Suprapubic skin (tissue), 4 donors: ENCODE measurements at regions not wholly inside any gene's neighbourhood (a gene's known extent, or its start where the extent isn't known, plus 50 kb on each side); places are given as distances from the start of the nearest gene placed in this dataset.
A peak's percentile ranks its signal among the peaks of the same experiment; 100 is the strongest.

Experiments used
- DNase-seq, 2 donors: peaks; one replicate each; pipeline ENCODE4 v3.0.0-alpha.2; 2019; ENCODE audit warnings: low spot score in 2 of 2
- H3K27ac ChIP-seq: fragments of 200-600 bp; sonication (generic); one replicate; pipeline ENCODE4 v1.5.1; 2019
- H3K27me3 ChIP-seq: fragments of 200-600 bp; sonication (generic); one replicate; pipeline ENCODE4 v1.5.1; 2019
- H3K36me3 ChIP-seq: fragments of 200-600 bp; sonication (generic); one replicate; pipeline ENCODE4 v1.5.1; 2019
- H3K4me1 ChIP-seq: fragments of 200-600 bp; sonication (generic); one replicate; pipeline ENCODE4 v1.5.1; 2019
- H3K4me3 ChIP-seq: fragments of 200-600 bp; sonication (generic); one replicate; pipeline ENCODE4 v1.5.1; 2019; ENCODE audit warnings: mild to moderate bottlenecking
- H3K9me3 ChIP-seq: fragments of 200-600 bp; sonication (generic); one replicate; pipeline ENCODE4 v1.5.1; 2019
- CTCF ChIP-seq, 2 donors: fragments of 200-600 bp in 1 of 2; fragments of 450-650 bp in 1 of 2; sonication (generic) in 1 of 2; IDR thresholded peaks; one replicate each; pipeline ENCODE4 v1.5.1; 2016 to 2019; ENCODE audit warnings: antibody characterized with exemption in 2 of 2, mild to moderate bottlenecking in 1 of 2, moderate library complexity in 1 of 2
- EP300 ChIP-seq: sonication (generic); formaldehyde crosslinking; IDR thresholded peaks from one replicate; pipeline ENCODE4 v1.6.1; 2017; ENCODE audit warnings: antibody characterized with exemption
- POLR2A ChIP-seq, 2 donors: fragments of 450-650 bp; IDR thresholded peaks; one replicate each; pipeline ENCODE4 v1.6.1; 2017; ENCODE audit warnings: antibody characterized with exemption in 2 of 2, mild to moderate bottlenecking in 2 of 2, moderate library complexity in 2 of 2
- POLR2AphosphoS5 ChIP-seq, 3 donors: sonication (generic); formaldehyde crosslinking; IDR thresholded peaks; one replicate each; pipeline ENCODE4 v1.6.1; 2017; ENCODE audit warnings: antibody characterized with exemption in 3 of 3
- WGBS: methylation state at CpG from one replicate; pipeline ENCODE4 v1.1.5; 2018; 5-methylcytosine and 5-hydroxymethylcytosine counted together

DNA sequence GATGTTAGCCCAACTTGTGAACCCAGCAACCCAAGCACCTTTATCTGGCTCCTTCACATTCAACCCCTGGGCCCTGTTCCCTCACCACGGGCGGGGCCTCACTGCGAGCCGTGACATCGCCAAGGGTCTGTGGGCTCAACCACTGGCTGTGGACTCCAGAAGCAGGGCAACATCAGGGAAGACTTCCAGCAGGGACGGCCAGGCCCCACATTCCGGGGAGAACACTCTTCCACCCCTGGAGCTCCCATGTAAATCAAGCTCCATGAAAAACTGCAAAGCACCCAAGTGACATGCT is 175.3 kb downstream of the ERCC6L2 start:
- no peaks in the 10 kb centered on the region for H3K27me3 ChIP-seq
- no peak for DNase-seq
- H3K36me3 ChIP-seq: no peaks in the 10 kb centered on the region
- H3K27ac ChIP-seq: no peak overlapping the region
- no peaks in the 10 kb centered on the region for H3K9me3 ChIP-seq
- H3K4me3 ChIP-seq: no peak overlapping the region
- whole genome bisulfite sequencing: 96% methylated on average over 7 of the region's 7 CpGs
- TF ChIP-seq POLR2A (IDR thresholded peaks at IDR 0.05) (no peak), POLR2AphosphoS5 (IDR thresholded peaks at IDR 0.05) (no peak), CTCF (IDR thresholded peaks at IDR 0.05) (no peak), EP300 (no peak)
- peaks cover 18% of the 10 kb centered on the region for H3K4me1 ChIP-seq

GRCh38 chr9:96050048-96050860 is 174.8 kb downstream of the ERCC6L2 start:
- Histone ChIP-seq H3K4me1 (peaks cover 18% of the 10 kb centered on the region), H3K27ac (no peak overlapping the region), H3K36me3 (no peaks in the 10 kb centered on the region), H3K4me3 (no peak overlapping the region), H3K9me3 (no peaks in the 10 kb centered on the region), H3K27me3 (no peaks in the 10 kb centered on the region)
- DNase-seq: no peak
- 87% methylated on average over 29 of the region's 30 CpGs for WGBS
- TF ChIP-seq CTCF (IDR thresholded peaks at IDR 0.05) (no peak), POLR2AphosphoS5 (IDR thresholded peaks at IDR 0.05) (no peak), POLR2A (IDR thresholded peaks at IDR 0.05) (no peak), EP300 (no peak)

DNA sequence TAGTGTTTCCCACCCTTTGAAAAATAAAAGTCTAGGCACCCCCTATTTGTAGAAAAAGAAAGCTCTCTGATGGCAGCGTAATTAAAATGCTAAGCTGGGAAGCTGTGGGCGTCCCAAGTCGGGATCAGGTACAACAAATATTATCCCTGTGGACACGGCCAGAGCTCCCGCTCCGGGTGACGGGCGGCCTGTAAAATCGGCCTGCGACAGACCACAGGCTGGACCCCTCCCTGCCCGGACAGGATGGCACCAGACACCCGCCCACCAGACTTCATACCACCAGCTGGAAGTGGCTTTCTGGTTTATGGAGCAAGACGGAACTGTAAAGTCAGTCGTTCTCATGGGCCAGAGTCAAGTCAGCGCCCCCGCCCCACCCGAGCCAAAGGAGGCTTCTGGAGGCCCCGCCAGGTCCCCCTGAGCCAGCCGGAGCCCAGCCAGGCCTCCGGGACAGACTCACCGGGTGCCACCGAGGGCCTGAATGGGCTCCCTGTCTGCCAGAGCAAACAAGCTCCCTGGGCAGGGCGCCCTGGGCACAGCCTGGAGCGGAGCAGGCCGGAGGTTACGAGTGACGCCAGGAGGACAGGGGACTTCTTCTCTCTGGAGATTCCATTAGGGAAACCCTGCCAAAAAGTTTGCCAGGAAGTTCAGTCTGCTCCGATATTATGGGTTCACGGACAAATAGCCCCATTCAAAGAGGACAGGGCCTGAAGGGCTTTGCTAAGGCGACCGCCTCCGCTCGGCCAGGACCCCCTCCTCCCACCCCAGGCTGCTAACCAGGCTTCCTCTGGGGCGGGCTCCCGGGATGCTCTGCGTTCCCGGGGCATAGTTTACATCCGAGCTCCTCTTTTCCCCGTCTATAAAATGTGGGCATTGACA is 173.7 kb downstream of the ERCC6L2 start:
- 75% methylated on average over 22 of the region's 39 CpGs for WGBS
- Histone ChIP-seq H3K27ac (peak overlapping the region; percentile 31), H3K9me3 (no peaks in the 10 kb centered on the region), H3K4me1 (peaks cover 18% of the 10 kb centered on the region), H3K4me3 (peak overlapping the region; percentile 1), H3K36me3 (no peaks in the 10 kb centered on the region), H3K27me3 (no peaks in the 10 kb centered on the region)
- TF ChIP-seq CTCF (IDR thresholded peaks at IDR 0.05) (no peak), POLR2AphosphoS5 (IDR thresholded peaks at IDR 0.05) (no peak), POLR2A (IDR thresholded peaks at IDR 0.05) (no peak), EP300 (no peak)
- DNase-seq: no peak

DNA sequence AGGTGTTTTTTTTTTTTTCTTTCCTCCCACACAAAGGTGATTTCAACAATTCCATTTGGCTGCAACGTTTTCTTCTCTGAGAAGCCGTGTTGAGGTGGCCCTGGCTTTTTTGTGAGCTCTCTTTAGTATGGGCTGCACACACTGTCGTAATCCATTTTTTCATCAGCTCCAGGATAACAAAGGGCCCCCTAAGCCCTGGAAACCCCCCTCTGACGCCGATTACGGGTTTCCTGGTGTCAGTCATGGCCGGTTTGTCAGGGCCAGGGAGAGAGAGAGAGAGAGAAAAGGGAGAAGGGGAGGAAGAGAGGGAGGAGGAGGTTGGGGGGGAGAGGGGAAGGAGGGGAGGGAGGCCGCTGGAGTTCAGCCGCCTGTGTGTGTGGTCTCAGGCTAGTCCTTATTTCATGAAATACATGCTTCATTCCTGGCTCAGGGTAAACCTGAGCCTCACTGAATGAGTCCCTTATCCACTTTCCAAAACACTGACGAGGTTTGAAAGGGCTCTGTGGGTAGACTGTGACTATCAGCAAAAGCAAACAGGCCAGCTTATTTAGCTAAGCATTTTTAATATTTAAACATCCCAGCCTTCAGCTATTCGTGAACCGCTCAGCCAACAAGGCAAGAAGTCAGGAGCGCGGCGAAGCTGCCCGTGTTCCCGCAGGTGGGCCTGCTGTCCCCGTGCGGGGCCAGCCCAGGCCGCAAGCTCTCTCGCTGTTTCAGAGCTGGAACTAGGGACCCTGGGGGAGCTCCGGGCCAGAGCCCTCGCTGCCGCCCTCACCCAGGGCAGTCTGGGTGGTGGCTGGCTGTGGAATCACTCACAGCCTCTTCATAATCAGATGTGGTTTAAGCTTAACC is 172.8 kb downstream of the ERCC6L2 start:
- Histone ChIP-seq H3K27ac (peak overlapping the region; percentile 31), H3K9me3 (no peaks in the 10 kb centered on the region), H3K27me3 (no peaks in the 10 kb centered on the region), H3K4me1 (peaks cover 18% of the 10 kb centered on the region), H3K4me3 (no peak overlapping the region), H3K36me3 (no peaks in the 10 kb centered on the region)
- WGBS: 56% methylated on average over 20 of the region's 24 CpGs
- TF ChIP-seq EP300: no peak
- no peak for TF ChIP-seq CTCF (IDR thresholded peaks at IDR 0.05)
- no peak for TF ChIP-seq POLR2A (IDR thresholded peaks at IDR 0.05)
- TF ChIP-seq POLR2AphosphoS5 (IDR thresholded peaks at IDR 0.05): no peak
- DNase-seq: no peak
